ENCODE measurements at regions not wholly inside any gene's neighbourhood (a gene's known extent, or its start where the extent isn't known, plus 50 kb on each side); places are given as distances from the start of the nearest gene placed in this dataset.

GRCh38 chr20:53692465-53693067, 98.9 kb upstream of the ZNF217 start:
- Mint-ChIP-seq H3K4me1 (peaks cover 13 to 47% (median 32%) of the 10 kb centered on the region in 4 donors), H3K36me3 (no peaks in the 10 kb centered on the region), H3K4me3 (peak overlapping the region in 9 of 10 donors; percentile 55 to 81 (median 73)), H3K27ac (peak overlapping the region in 9 of 10 donors; percentile 67 to 95 (median 80)), H3K27me3 (no peaks in the 10 kb centered on the region), H3K9me3 (no peaks in the 10 kb centered on the region)
- ATAC-seq (peak in 1 of 2 donors; percentile 23), DNase-seq (no peak)
- POLR2A ChIA-PET, result interaction anchor here (1.0 to 1.6 kb wide), 6 partner anchors 32 to 100 kb away, joined by 3 to 4 read pairs (median 3); no protein-coding TSS in a partner anchor

GRCh38 chr20:53691811-53692192, 98.2 kb upstream of the ZNF217 start:
- H3K27me3 Mint-ChIP-seq, result no peaks in the 10 kb centered on the region
- H3K4me1 Mint-ChIP-seq, result peaks cover 13 to 47% (median 32%) of the 10 kb centered on the region in 4 donors
- peak overlapping the region; percentile 33 to 90 (median 80) for H3K27ac Mint-ChIP-seq
- DNase-seq (no peak), ATAC-seq (no peak)
- POLR2A ChIA-PET, result interaction anchor here (0.5 to 1.6 kb wide), 7 partner anchors 31 to 1637 kb away, joined by 3 to 9 read pairs (median 3); no protein-coding TSS in a partner anchor
- H3K4me3 Mint-ChIP-seq, result peak overlapping the region in 5 of 10 donors; percentile 2 to 59 (median 30)
- H3K9me3 Mint-ChIP-seq, result no peaks in the 10 kb centered on the region
- no peaks in the 10 kb centered on the region for H3K36me3 Mint-ChIP-seq

- peaks cover 13 to 49% (median 32%) of the 10 kb centered on the region in 4 donors for H3K4me1 Mint-ChIP-seq
- peak overlapping the region; percentile 33 to 90 (median 76) for H3K27ac Mint-ChIP-seq
- H3K4me3 Mint-ChIP-seq, result peak overlapping the region in 4 of 10 donors; percentile 2 to 59 (median 24)
- no peaks in the 10 kb centered on the region for H3K27me3 Mint-ChIP-seq
- DNase-seq (no peak), ATAC-seq (no peak)
- H3K36me3 Mint-ChIP-seq, result no peaks in the 10 kb centered on the region
- no peaks in the 10 kb centered on the region for H3K9me3 Mint-ChIP-seq
- POLR2A ChIA-PET, result interaction anchor here (0.5 to 1.7 kb wide), 9 partner anchors 9 to 1636 kb away, joined by 3 to 4 read pairs (median 3); no protein-coding TSS in a partner anchor
Measured at GRCh38 chr20:53691060-53691810, 97.6 kb upstream of the ZNF217 start.

- no peak for ATAC-seq
Measured at GRCh38 chr20:53688085-53688484, 94.4 kb upstream of the ZNF217 start.

GRCh38 chr20:53685070-53685595, 91.5 kb upstream of the ZNF217 start:
- POLR2A ChIA-PET, result interaction anchor here (0.6 to 1.9 kb wide), 5 partner anchors 16 to 102 kb away, joined by 3 to 5 read pairs (median 3); no protein-coding TSS in a partner anchor
- Mint-ChIP-seq H3K4me3 (peak overlapping the region in 2 of 10 donors; percentile 54 to 72), H3K4me1 (peaks cover 10 to 31% (median 18%) of the 10 kb centered on the region in 4 donors), H3K27me3 (no peaks in the 10 kb centered on the region), H3K27ac (peak overlapping the region in 3 of 10 donors; percentile 84 to 93 (median 88)), H3K9me3 (no peaks in the 10 kb centered on the region), H3K36me3 (no peaks in the 10 kb centered on the region)
- DNase-seq (no peak), ATAC-seq (no peak)

More at GRCh38 chr20:53688085-53688484, 94.4 kb upstream of the ZNF217 start:
- POLR2A ChIA-PET, result interaction anchor here (0.6 to 1.7 kb wide), 6 partner anchors 9 to 250 kb away, joined by 3 to 5 read pairs (median 3); no protein-coding TSS in a partner anchor
- no peaks in the 10 kb centered on the region for H3K27me3 Mint-ChIP-seq
- no peaks in the 10 kb centered on the region for H3K9me3 Mint-ChIP-seq
- peak overlapping the region in 6 of 10 donors; percentile 17 to 72 (median 38) for H3K27ac Mint-ChIP-seq
- H3K4me3 Mint-ChIP-seq, result no peak overlapping the region
- no peaks in the 10 kb centered on the region for H3K36me3 Mint-ChIP-seq
- H3K4me1 Mint-ChIP-seq, result peaks cover 14 to 46% (median 31%) of the 10 kb centered on the region in 4 donors
- no peak for DNase-seq

- no peak for ATAC-seq
- no peak overlapping the region for H3K4me3 Mint-ChIP-seq
- POLR2A ChIA-PET, result interaction anchor here (0.7 to 0.8 kb wide), 4 partner anchors 13 to 102 kb away, joined by 3 to 7 read pairs (median 4); no protein-coding TSS in a partner anchor
- peaks cover 15 to 36% (median 29%) of the 10 kb centered on the region in 4 donors for H3K4me1 Mint-ChIP-seq
- no peak for DNase-seq
- no peaks in the 10 kb centered on the region for H3K27me3 Mint-ChIP-seq
- H3K27ac Mint-ChIP-seq, result peak overlapping the region in 2 of 10 donors; percentile 9 to 27
- no peaks in the 10 kb centered on the region for H3K9me3 Mint-ChIP-seq
- H3K36me3 Mint-ChIP-seq, result no peaks in the 10 kb centered on the region
Measured at GRCh38 chr20:53683506-53683905, 89.9 kb upstream of the ZNF217 start.

- Mint-ChIP-seq H3K27ac (no peak overlapping the region), H3K9me3 (no peaks in the 10 kb centered on the region), H3K27me3 (no peaks in the 10 kb centered on the region), H3K36me3 (no peaks in the 10 kb centered on the region), H3K4me3 (no peak overlapping the region), H3K4me1 (peaks cover 20 to 42% (median 40%) of the 10 kb centered on the region in 4 donors)
- POLR2A ChIA-PET, result interaction anchor here (0.7 to 1.0 kb wide), 3 partner anchors 9 to 54 kb away, joined by 3 to 4 read pairs (median 4); no protein-coding TSS in a partner anchor
- DNase-seq (no peak), ATAC-seq (no peak)
Measured at GRCh38 chr20:53681352-53682212, 87.9 kb upstream of the ZNF217 start.

- POLR2A ChIA-PET, result interaction anchor here (0.7 to 1.8 kb wide), 4 partner anchors 8 to 86 kb away, joined by 4 to 9 read pairs (median 4); partner anchors contain the start of gene ZNF217
- Mint-ChIP-seq H3K27me3 (no peaks in the 10 kb centered on the region), H3K36me3 (no peaks in the 10 kb centered on the region), H3K4me3 (peak overlapping the region in 2 of 10 donors; percentile 15 to 41), H3K27ac (peak overlapping the region; percentile 37 to 90 (median 78)), H3K9me3 (no peaks in the 10 kb centered on the region), H3K4me1 (peaks cover 14 to 31% (median 29%) of the 10 kb centered on the region in 4 donors)
- ATAC-seq (no peak), DNase-seq (no peak)
Measured at GRCh38 chr20:53679597-53680309, 86.1 kb upstream of the ZNF217 start.

GRCh38 chr20:53678990-53679596, 85.5 kb upstream of the ZNF217 start:
- POLR2A ChIA-PET, result interaction anchor here (0.6 to 1.8 kb wide), 8 partner anchors 9 to 85 kb away, joined by 3 to 9 read pairs (median 4); partner anchors contain the start of gene ZNF217
- Mint-ChIP-seq H3K27ac (peak overlapping the region in 7 of 10 donors; percentile 79 to 95 (median 88)), H3K4me3 (peak overlapping the region in 5 of 10 donors; percentile 32 to 76 (median 61)), H3K27me3 (no peaks in the 10 kb centered on the region), H3K36me3 (no peaks in the 10 kb centered on the region), H3K4me1 (peaks cover 14 to 31% (median 29%) of the 10 kb centered on the region in 4 donors), H3K9me3 (no peaks in the 10 kb centered on the region)
- ATAC-seq (no peak), DNase-seq (no peak)

- Mint-ChIP-seq H3K4me3 (peak overlapping the region; percentile 54 to 82 (median 74)), H3K27me3 (no peaks in the 10 kb centered on the region), H3K4me1 (peaks cover 14 to 31% (median 28%) of the 10 kb centered on the region in 4 donors), H3K36me3 (no peaks in the 10 kb centered on the region), H3K9me3 (no peaks in the 10 kb centered on the region), H3K27ac (peak overlapping the region; percentile 65 to 95 (median 91))
- no peak for DNase-seq
- no peak for ATAC-seq
- POLR2A ChIA-PET, result interaction anchor here (0.6 to 1.8 kb wide), 8 partner anchors 9 to 169 kb away, joined by 3 to 9 read pairs (median 4); partner anchors contain the start of gene ZNF217
Measured at GRCh38 chr20:53678315-53678989, 84.8 kb upstream of the ZNF217 start.
